ENCODE measurements at regions not wholly inside any gene's neighbourhood (a gene's known extent, or its start where the extent isn't known, plus 50 kb on each side); places are given as distances from the start of the nearest gene placed in this dataset.
"Not testable (repeated sequence)": the region's sequence is repeated elsewhere in the genome, so short reads cannot be mapped to it uniquely, and the experiment has no call there.

DNA sequence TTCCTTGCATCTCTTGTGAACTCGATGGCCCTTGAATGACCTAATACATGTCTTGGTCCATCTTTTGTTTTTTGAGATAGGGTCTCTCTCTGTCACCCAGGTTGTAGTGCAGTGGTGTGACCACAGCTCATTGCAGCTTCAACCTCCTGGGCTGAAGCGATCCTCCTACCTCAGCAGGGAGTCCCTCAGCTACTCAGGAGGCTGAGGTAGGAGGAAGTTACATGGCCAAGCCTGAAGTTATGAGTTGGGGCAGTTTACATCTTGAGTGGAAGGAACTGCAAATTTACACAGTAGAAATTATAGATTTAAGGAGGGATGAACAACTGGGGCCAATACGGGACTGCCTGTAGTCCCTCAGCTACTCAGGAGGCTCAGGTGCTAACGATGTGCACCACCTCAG, 97.2 kb upstream of the METTL14 start:
- DNase-seq = no peak

DNA sequence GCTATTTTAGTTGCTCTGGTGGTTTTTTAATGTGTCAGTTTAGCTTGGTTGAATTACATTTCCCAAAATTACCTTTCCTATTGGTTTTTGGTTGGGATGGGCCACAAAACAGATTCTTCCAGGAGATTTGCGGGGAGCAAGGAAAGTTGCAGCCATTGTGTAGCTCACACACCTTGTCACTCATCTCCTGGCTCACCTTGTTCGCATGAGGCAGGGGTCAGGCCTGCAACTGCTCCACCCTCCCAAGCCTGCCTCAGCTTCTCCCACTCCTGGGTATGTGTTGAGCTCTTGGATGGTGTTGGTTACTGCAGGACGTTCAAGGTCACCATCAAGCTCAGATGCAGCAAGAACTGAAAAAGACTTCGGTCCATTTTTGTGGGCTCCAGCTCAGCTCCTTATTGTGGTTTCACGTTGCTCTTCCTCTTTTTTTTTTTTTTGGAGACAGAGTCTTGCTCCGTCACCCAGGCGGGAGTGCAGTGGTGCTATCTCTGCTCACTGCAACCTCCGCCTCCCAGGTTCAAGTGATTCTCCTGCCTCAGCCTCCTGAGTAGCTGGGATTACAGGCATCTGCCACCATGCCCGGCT, 95.6 kb upstream of the METTL14 start:
- DNase-seq = no peak

DNA sequence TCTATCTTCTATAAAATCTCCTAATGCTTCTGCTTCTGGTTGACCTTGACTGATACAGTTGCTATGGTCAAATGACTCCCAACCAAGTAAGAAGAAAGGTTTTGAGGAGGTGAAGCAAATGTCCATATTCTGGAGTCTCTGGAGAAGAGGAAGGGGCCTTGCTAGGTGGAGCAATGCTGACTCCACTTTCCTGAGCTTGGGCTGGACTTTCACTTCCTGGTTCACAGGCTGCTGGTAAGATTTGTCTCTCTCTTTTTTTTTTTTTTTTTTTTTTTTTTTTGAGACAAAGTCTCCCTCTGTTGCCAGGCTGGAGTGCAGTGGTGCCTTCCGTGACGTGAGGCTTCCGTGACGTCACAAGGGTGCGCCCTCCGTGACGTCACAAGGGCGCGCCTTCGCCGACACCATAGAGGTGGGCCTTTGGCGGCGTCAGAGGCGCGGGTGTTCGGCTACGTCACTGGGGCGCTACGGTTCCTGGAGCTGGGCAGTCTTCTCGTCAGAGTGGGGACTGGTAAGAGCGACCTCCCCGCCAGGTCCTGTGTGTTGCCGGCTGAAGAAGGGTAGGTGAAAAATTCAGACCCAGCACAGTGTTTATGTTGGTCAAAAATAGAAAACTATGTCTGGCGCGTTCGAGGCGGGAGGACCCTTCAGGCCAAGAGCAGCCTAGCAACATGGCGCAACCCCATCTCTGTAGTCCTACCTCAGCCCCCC, 93.7 kb upstream of the METTL14 start:
- peak; percentile 95 for DNase-seq

DNA sequence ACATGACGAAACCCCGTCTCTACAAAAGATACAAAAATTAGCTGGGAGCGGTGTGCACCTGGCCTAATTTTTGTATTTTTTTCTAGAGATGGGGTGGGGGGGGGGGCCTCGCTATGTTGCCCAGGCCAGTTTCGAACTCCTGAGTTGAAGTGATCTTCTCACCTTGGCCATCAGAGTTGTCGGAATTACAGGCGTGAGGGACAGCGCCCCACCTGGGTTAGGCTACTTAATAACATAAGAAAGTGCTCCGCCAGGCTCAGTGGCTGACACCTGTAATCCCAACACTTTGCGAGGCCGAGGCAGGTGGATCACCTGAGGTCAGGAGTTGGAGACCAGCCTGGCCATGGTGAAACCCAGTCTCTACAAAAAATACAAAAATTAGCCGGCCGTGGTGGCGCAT, 92.9 kb upstream of the METTL14 start:
- not testable (repeated sequence) for DNase-seq

DNA sequence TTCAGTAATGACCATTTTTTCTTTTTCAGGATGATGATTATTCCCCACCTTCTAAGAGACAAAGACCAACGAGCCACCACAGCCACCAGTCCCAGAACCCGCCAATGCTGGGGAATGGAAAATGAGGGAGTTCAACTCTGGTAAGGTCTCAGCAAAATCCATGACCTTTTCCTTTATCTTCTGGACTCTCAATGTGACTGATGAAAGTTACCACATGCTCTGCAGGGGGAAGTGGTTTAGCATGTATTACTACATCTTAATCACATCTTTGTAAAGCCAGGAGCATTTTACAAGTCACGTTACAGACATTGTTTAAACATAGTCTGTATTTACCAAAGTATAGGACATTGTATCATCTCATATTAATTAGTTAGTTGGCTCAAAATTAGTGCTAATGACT, 89.3 kb upstream of the METTL14 start:
- DNase-seq = not testable (repeated sequence)

DNA sequence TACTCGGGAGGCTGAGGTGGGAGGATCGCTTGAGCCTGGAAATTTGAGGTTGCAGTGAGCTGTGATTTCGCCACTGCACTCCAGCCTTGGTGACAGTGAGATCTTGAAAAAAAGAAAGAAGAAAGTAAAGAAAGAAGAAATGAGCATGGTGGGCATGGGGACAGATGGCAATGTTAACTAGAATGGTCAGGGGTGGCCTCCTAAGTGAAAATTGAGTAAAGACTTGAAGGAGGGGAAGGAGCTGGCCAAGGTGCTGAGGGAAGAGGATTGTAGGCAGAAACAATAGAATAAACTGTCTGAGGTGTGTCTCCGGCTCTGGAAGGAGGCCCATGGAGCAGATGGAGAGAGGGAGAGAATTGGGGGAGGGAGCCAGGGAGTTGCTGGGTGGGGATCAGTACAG, 60.1 kb upstream of the METTL14 start:
- not testable (repeated sequence) for DNase-seq

DNA sequence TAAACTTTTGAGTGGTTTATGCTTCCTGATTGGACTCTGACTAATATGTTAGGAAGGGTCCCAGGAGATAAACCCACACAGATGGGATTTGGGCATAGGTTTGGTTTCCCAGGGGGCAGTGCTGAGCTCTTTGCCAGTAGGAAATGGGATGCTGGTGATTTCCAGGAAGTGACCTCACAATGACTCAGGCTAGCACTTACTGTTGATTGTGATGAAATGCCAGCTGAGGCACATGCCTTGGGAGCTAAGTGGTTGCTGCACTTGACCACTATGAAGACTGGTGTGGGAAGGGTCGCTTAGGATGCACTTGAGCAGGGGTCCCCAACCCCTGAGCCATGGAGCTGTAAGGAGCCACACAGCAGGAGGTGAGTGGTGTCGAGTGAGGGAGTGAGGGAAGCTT, 55.5 kb upstream of the METTL14 start:
- DNase-seq = peak; percentile 39

DNA sequence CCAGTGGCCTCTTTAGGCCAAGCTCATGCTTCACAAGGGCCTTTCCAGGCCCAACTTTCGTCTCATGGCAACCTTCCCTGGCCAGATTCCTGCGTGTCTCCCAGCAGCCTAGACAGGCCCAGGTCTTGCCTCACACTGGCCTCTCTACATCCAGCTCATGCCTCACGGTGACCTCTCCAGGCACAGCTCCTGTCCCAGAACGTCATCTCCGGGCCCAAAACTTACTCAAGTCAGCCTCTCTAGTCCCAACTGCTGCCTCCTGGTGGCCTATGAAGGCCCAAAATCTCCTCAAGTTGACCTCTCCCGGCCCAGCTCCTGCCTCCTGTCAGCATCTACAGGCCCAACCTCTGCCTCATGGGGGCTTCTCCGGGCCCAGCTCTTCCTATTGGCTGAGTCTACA, 54.3 kb upstream of the METTL14 start:
- DNase-seq = not testable (repeated sequence)

DNA sequence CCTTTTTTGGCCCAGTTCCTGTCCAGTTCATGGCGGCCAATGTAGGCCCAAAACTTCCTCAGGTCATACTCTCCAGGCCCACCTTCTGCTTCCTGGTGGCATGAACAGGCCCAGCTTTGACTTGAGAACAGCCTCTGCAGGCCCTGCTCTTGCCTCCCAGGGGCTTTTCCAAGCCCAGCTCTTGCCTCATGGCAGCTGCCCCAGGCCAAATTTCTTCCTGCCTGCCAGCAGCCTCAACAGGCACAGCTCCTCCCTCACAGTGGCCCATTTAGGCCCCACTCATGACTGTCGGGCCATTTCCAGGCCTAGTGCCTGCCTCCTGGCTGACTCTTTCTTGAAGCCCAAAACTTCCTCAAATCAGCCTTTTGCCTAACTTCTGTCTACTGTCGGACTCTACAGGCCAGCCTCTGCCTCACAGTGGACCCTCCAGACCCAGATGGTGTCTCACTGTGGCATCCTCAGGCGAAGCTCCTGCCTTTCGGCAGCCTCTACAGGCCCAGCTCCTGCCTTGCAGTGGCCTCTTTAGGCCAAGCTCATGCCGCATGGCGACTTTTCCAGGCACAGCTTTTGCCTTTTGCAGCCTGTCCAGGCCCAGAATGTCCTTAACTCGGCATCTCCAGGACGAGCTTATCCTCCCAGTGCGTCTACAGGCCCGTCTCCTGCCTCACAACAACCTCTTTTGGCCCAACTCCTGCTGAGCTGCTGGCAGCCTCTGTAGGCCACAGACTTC, 53.7 kb upstream of the METTL14 start:
- DNase-seq = not testable (repeated sequence)

DNA sequence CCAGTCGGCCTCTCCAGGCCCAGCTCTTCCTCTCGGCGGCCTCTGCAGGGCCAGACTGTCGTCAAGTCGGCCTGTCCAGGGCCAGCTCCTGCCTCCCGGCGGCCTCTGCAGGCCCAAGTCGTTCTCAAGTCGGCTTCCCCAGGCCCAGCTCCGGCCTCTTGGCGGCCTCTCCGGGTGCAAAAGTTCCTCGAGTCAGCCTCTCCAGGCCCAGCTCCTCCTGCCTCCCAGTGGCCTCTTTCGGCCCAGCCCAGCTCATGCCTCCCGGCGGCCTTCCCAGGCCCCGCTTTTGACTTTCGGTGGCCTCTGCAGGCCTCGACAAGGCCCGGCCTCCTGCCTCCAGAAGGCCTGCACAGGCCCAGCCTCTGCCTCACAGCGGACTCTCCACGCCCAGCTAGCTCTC, 51.7 kb upstream of the METTL14 start:
- DNase-seq = not testable (repeated sequence)

DNA sequence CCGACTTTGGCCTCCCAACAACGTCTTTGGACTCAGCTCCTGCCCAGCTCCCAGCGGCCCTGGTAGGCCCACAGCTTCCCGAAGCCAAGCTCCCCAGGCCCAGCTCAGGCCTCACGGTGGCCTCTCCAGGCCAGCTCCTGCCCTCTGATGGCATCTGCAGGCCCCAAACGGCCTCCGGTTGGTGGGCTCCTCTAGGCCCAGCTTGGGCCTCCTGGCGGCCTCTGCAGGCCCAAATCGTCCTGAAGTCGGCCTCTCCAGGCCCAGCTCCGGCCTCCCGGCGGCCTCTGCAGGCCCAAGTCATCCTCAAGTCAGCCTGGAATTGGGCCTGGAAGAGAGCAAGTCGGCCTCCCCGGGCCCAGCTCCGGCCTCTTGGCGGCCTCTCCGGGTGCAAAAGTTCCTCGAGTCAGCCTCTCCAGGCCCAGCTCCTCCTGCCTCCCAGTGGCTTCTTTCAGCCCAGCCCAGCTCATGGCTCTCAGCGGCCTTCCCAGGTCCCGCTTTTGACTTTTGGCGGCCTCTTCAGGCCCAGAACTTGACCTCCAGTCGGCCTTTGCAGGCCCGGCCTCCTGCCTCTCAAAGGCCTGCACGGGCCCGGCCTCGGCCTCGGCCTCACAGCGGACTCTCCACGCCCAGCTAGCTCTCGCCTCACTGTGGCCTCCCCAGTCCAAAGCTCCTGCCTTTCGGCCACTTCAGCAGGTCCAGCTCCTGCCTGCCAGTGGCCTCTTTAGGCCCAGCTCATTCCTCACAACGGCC, 50.9 kb upstream of the METTL14 start:
- DNase-seq = not testable (repeated sequence)
